ENCODE measurements at regions not wholly inside any gene's neighbourhood (a gene's known extent, or its start where the extent isn't known, plus 50 kb on each side); places are given as distances from the start of the nearest gene placed in this dataset.

DNA sequence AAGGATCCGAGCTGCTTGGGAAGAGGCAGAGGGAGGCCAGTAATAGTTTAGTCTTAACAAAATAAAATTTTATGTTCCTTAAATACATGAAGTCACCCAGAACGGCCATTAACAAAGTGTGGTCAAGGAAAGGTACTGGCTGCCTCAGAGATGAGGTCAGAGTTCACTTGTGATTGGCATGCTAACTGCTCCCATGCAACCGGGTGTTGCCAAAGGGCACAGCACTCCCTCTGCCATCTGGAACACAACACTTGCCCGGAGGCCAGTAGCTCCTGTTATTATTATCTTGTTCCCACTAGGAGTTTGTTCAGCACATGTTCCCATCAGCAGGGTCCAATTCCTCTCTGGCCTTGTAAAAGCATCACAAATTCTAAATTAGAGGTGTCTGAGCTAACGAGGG is 207.0 kb downstream of the CYP26B1 start:
- DNase-seq (ENCODE audit: extremely low spot score, insufficient read length, low read depth) (no peak), FAIRE-seq (no peak)

DNA sequence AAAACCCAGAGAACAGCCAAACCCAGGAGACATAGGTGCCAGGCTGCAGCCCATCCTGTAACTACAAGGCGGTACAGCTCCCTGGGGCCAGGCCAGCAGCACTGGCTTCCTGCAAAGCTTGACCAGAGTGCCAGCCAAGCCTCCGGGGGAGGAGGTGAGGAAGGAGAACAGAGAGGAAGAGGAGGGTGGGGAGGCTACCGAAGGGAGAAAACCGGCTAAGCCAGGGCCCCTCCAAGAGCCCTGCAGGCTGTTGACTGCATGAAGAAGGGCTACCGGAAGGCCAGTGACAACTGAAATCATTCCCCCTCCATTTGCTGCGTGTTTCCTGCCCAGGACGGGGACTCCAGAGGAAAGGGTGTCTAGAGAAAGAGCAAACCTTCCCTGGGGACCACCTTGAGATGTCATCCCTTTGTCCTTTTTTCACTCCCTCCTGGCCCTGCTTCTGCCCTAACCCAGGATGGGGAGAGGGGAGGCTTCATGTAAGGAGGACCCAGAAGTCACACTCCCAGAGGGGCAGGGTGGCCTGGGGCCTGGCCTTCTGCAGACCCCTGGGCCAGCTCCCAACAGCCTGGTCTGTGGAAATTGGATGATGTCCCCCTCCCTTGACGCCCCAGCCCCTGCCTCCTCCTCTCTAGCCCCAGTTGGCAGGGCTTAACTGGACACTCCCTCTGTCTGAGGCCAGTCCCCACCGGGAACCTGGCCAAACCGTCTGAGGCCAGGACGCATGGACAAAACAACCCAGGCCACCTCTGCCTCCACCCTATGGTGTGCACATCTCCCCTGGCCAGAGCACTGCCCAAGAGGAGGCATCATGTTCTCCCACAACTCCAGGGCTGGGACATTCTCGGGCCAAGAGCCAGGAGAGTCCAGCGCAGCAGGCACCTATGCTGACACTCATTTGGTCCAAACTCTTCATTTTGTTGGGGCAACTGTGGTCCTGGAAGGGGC is 207.8 kb downstream of the CYP26B1 start:
- no peak for FAIRE-seq

DNA sequence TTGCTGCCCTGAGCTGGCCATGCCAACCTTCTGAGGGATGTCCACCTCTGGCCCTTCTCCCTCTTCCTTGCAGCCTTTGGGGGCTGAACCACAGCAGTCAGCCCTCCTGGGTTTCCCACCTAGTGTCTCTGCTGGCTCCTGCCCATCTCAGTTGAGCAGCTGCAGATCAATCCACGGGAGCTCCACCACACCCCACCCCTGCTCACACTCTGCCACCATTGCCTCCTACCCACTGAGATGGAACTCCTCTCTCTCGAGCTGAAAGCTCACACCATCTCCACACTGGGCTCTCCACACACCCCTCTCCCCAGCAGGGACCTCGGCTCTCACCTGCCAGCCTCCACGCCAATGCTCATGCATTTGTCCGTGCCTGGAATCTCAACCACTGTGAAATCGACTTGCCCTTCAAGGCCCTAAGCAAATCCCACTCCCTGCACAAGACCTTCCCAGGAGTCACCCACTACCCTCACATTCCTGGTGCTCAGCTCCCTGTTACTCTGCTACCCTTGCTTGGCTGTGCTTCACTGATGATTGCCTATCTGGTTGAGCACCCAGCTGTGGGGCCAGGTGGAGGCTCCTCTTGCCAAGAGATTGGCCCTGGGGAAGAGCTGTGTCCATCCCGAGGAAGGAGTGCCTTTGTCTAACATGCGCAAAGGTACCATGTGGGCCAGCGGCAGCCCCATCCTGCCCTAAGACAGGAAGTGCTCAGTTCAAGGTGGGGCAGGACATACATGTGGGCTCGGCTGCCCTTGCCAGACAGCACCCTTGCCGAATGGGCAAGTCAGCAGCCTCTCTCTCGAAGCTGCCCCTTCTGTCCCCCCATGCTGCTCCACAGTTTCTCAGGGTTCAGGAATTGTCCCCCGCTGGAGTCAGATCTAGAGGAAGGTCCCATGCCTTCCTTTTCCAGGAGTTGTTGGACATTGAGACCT is 208.7 kb downstream of the CYP26B1 start:
- no peak for FAIRE-seq
- DNase-seq (ENCODE audit: extremely low spot score, insufficient read length, low read depth) = no peak

More for the DNA sequence above, 207.8 kb downstream of the CYP26B1 start:
- DNase-seq (ENCODE audit: extremely low spot score, insufficient read length, low read depth) = no peak

DNA sequence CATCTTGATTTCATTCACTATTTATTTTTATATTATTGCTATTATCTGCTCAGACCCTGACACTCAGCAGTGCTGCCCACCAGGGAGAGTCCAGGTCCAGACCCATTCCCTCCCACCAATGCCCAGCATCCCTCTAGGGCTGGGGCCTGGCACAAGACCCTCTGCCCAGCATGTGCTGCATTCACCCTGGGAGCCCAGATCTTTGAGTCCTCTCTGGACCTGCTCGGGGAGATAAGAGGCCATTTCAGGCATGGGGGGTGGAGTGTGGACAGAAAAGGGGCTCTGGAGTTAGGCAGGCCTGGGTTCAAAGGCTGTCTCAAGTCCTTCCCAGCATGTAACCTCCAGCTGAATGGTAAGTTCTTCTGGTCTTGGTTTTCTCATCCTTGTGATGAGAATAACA is 209.6 kb downstream of the CYP26B1 start:
- no peak for FAIRE-seq
- no peak for DNase-seq (ENCODE audit: extremely low spot score, insufficient read length, low read depth)

DNA sequence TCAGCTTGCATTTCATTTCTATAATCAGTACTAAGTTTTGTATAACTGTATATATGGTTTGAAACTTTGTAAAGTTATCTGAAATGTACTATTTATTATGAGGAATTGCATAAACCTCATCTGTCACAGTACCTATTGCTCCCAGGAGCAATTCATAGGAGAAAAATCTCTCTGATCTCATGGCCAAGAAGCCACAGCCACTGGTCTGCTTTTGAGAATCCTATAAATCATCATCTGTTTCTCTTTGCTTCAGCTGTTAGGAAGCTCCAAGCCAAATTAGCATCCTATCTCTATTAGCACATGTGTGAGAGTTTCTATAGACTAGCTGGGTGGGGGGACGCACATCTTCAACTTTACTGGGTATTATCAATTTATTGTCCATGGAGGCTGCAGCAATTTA is 210.3 kb downstream of the CYP26B1 start:
- FAIRE-seq (no peak), DNase-seq (ENCODE audit: extremely low spot score, insufficient read length, low read depth) (no peak)

DNA sequence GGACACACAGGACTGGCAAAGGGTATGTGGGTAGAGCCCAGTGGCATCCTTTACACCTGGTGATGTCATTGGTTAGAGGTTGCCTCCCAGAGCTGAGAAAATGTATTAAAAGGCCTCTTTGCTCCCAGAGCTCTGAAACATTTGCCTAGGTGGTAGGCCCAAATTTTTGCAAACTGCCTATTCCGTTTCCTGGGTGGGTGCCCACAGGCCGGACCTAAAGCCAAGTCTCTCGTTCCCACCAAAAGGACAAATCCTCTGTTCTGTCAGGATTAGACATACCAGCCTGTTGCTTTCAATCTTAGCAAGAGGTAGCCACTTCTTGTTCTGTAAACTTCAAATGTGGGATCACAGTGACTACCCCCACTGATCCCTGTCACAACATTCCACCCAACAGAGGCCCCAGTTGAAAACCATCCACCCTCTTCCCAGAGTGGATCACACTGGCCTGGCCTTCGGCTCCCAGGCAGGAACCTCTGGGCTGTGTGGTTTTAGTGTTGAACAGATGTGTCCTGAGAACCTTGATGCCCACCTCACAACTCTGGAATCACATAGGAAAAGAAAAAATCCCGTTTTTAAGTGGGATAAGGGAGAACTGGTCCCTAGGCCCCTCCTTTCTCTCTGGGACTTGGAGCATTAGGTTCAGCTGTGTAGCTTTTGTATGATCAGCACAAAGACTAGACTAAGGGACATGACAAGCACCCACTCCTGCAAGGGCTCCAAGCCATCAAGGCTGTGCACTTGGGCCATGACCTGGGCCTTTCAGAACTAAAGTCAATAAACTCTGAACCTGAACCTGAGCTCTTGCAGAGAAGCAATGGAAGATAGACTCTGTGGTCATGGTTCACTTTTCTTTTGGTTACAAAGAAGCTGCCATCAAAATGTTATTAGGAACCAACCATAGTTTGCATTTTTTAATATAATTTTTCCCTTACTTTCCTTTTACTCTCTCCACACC is 211.3 kb downstream of the CYP26B1 start:
- no peak for DNase-seq (ENCODE audit: extremely low spot score, insufficient read length, low read depth)
- FAIRE-seq = no peak

DNA sequence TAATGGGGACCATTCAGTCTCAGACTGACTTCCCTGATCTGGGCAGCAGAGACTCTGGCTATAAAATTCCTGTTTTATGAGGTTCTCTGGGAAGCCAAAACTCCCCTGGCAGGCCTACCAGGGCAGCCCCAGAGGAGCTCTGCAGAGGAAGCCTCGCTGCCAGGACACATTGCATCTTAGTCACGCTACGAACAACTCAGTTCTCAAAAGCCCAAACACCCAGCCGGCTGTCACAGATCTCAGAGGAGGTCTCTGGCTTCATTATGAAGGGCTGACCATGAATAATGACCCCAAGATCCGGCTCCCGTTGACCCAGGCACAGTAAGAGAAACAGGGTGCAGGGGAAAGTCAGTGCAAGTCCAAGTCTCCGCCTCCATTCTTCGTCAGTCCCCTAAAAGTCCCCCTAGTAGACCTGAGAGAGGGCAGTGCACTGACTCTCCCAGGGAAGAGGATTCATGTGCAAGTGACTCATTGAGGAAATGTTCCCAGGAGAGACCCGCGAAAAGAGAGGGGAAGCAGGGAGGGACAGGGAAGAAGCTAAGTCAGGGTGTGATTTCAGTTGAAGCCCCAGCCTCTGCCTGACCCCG is 212.3 kb downstream of the CYP26B1 start:
- DNase-seq (ENCODE audit: extremely low spot score, insufficient read length, low read depth) (no peak), FAIRE-seq (no peak)

DNA sequence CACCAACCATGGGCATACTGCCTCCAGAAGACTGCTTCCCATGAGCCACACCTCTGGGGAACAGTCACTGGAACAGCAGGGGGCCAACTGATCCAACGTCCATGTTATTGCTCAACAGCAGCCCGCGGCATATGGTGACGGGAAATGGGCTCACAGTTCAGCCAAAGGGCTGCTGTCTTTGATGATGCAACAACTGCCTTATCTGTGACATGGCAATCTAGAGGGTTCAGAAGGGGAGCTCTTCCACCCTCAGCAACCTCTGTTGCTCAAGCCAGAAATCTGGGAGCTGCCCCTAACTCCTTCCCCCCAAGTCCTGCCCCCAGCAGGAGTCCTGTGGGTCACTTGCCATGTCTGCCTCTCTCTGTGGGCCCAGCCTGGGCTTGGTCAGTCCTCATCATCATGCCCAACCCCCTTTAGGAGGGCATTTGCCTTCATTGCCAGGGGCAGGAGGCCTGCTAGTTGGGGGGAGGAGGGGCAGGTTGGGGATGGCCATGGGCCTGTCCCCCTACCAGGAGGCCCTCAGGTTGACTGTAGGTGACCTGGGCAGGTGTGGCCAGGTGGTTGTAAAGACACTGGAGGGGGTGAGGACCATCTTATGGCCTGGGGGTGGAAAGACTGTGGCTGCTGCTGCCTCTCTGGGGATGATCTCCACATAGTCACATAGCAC is 212.9 kb downstream of the CYP26B1 start:
- FAIRE-seq = no peak
- no peak for DNase-seq (ENCODE audit: extremely low spot score, insufficient read length, low read depth)

DNA sequence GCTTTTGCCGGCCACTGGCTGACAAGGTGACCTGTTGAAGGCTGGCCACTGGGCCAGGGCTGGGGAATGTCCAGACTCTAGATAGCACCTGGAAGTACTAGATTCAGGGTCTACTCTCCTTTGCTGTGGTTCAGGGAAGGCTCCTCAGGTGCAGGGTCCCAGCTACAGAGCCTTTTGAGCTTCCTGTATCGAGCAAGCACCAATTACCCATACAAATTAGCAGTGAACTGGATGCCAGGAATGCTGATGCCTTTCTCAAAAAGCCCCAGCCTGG is 213.4 kb downstream of the CYP26B1 start:
- DNase-seq (ENCODE audit: extremely low spot score, insufficient read length, low read depth) (no peak), FAIRE-seq (no peak)

DNA sequence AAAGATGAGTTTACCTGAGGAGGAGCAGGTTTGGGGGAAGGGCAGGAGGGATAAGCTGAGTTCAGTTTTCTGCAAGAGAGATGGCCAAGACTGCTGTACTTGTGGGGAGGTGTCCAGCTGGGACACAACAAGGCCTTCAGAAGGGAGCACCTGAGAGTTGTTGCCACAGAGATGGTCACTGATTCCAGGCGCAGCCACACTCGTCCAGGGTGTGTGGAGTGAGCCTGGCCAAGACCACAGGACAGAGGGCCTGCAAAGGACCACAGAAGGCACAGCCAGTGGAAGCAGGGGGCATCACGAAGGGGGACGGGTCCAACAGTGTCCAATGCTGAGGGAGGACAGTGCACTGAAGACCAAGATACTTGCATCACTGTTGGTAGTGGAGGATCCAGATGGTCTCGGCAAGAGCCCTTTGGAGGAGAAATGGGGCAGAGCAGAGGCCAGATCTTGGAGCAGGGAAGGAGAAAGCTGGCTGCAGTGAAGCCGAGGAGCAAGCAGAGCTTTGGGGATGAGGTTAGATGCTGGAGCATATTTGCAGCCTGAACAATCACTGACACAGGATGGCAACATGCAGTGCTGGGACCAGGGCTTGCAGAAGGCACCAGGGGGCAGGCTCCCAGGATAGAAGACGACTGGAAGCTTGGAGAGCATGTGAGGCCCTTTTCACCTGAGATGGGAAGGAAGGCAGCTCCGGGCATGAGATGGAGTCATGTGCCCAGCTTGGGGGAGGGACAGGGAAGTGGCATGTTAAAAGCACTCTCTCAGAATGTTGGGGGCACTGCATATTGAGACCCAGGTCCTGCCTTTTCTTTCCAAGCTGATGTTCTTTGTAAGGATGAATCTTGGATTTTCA is 214.0 kb downstream of the CYP26B1 start:
- no peak for FAIRE-seq
- no peak for DNase-seq (ENCODE audit: extremely low spot score, insufficient read length, low read depth)

DNA sequence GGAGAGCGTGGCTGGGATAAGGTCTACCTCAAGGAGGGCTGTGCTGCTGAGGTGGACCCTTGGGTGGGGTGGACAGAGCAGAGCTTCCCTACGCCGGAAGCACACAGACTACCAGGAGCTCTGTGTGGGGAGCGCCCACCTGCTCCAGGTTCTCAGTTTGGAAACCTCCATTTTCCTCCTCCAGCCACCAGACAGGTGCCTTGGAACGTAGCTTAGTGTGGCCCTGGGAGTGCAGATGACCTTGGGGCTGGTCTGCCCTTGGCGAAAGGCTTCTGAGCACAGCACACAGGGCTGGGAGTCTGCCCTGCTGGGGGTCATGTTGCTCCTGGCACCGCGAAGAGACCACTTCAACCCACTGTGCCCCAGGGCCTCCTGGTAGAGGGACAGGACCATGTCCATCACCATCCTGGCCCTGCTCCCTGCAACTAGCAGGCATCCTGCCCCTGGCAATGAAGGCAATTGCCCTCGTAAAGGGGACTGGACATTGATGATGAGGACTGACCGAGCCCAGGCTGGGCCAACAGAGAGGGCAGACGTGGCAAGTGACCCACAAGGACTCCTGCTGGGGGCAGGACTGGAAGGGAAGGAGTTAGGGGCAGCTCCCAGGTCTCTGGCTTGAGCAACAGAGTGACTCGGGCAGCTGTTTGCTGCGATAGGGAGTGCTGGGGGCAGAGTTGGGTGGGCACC is 214.7 kb downstream of the CYP26B1 start:
- no peak for DNase-seq (ENCODE audit: extremely low spot score, insufficient read length, low read depth)
- FAIRE-seq = no peak

DNA sequence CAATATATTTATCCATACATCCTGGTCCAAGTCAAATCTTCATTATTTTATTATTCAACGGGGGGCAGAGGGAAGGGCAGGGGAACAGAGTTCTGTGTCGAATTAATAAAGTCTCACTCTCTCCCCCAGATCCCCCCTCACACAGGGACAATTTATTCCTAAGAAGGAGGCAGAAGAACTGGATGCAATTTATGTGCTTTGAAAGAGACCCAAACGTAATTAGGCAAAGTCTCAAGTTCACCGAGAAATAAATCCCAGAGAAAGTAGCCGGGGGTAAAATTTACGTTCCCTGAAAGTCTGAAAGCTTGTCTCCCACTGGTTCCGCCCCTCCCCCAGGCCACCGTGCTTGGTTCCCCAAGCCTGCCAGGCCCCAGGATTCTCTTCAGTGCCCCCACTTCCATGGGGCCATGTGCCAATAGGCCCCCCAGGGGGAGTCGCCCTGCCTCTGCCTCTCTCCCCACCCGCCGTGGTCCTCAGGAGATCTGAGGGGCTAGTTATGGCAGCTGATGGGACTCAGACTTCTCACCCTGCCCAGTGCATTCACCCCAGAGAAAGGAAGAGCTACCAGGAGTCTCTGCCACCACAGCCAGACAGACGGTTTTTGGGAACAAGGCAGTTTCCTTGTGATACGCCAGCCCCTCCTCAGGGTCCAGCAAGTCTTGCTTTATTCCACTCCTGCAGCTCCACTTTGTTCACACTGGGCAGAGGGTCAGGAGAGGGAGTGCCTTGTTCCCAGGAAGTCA is 215.5 kb downstream of the CYP26B1 start:
- DNase-seq (ENCODE audit: extremely low spot score, insufficient read length, low read depth) (no peak), FAIRE-seq (no peak)

DNA sequence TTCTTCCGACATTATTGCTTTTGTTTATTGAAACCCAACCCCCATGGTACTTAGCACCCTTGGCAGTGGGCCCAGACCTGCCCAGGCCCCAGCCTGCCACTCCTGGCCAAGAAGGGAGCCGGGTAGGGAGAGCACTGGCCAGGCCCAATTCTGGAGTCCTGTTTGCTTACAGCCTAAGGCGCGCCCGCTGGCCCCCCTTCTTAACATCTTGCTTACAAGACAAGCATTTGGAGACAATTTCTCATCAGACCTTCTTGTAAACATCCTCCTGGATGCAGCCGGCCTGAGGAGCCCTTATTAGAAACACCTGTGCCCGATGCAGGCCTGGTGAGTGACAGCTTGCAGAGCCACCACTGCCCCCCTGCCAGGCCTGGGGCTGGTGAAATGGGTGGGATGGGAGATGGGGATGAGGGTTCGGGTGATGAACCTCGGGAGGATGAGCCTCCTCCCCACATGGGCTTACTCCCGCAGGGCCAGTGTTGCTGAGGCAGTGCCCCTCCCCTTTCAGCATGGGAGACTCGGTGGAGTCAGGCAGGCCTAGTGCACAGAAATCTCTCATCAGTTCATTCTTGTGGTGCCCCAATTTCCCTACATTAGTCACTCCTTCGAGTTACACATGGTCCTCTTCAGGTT is 217.5 kb downstream of the CYP26B1 start:
- DNase-seq (ENCODE audit: extremely low spot score, insufficient read length, low read depth) (no peak), FAIRE-seq (no peak)

DNA sequence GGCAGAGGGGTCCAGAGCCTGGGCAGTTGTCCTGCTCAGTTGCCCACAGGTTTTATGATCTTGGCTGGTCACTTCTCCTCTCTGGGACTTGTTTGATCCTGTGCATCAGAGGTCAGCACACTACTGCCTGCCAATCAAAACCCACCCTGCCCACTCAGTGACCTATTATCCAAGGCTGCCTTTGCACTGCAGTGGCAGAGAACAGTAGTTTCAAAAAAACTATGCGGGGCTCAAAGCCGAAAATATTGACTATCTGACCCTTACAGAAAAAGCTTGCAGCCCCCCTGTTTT is 218.2 kb downstream of the CYP26B1 start:
- DNase-seq (ENCODE audit: extremely low spot score, insufficient read length, low read depth) (no peak), FAIRE-seq (no peak)

DNA sequence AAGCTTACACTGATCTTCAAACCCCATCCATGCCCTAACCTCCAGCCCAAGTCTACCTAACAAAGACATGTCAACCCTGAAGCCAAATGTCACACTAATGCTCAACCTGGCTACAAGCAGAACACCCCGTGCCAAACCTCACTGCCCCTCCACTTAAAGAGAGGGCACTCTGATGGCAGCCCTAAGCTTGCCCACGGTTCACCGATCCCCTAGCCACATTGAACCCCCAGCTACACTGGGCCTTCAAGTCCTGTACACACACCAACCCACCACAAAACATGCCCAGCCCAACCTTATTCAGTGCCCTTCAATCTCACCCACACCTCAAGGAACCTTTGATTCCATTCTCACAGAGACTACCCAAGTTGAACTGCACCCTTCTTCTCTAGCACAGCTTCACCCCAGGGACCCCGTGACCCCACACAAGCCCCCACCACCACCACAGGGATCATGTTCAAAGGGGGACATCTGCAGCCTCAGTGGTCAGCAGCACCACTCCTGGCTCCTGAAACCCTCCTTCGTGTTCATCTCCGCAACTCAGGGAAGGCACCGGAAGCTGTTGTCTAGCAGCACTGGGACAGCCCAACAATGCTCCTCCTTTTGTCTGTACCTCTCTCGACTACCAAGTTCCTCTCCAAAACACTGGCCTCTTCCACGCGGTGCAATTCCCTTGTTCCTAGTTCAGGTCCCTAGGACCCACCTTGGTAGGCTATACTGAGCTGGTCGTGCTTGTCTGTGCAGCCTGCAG is 218.8 kb downstream of the CYP26B1 start:
- DNase-seq (ENCODE audit: extremely low spot score, insufficient read length, low read depth) = no peak
- FAIRE-seq = no peak

All from GM18507 (cell line).